LNCaP clone FGC (cell line): ENCODE measurements at regions not wholly inside any gene's neighbourhood (a gene's known extent, or its start where the extent isn't known, plus 50 kb on each side); places are given as distances from the start of the nearest gene placed in this dataset.

Experiments used
- DNase-seq: peaks from one replicate; pipeline ENCODE4 v3.0.0-alpha.2; 2011; ENCODE audit warnings: low read depth
- H3K4me3 ChIP-seq: 2 replicates; pipeline ENCODE4 v1.5.1; 2011; ENCODE audit warnings: mild to moderate bottlenecking, low read depth, low read length, control low read depth
- TF ChIP-seq, protein P1 (sequence below): IDR thresholded peaks from 2 replicates; pipeline ENCODE4 v1.5.1; 2012; ENCODE audit warnings: mild to moderate bottlenecking; ENCODE audit not compliant: control insufficient read depth, insufficient read depth; ENCODE audit errors: extremely low read depth

DNA sequence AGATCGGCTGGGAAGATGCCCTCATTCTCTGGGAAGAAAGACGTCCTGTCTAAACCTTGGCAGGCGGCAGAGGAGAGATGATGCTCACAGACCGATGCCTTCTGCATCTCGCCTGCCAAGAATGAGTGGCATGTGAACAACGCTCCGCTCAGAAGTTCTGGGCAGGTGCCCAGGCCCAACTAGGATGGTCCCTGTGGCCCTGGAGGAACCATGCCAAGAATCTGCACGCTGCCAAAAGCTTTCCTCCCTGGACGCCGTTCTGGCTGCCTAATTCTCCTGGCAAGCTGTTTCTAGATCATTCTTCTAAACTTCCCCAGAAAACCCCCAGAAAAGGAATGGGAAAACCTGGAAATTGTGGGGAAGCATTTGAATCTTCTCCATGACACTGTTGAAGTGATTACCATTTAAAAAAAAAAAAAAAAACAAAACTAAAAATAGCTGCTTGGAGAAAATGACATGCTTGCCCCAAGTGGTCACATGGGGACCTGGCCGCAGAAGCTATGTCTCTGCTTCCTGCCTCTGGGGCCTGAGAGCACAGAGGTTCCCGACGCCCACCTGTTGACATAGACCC is 440.9 kb downstream of the PRDM2 start:
- H3K4me3 ChIP-seq, result no peak overlapping the region
- no peak for DNase-seq
- TF ChIP-seq, protein P1, sequence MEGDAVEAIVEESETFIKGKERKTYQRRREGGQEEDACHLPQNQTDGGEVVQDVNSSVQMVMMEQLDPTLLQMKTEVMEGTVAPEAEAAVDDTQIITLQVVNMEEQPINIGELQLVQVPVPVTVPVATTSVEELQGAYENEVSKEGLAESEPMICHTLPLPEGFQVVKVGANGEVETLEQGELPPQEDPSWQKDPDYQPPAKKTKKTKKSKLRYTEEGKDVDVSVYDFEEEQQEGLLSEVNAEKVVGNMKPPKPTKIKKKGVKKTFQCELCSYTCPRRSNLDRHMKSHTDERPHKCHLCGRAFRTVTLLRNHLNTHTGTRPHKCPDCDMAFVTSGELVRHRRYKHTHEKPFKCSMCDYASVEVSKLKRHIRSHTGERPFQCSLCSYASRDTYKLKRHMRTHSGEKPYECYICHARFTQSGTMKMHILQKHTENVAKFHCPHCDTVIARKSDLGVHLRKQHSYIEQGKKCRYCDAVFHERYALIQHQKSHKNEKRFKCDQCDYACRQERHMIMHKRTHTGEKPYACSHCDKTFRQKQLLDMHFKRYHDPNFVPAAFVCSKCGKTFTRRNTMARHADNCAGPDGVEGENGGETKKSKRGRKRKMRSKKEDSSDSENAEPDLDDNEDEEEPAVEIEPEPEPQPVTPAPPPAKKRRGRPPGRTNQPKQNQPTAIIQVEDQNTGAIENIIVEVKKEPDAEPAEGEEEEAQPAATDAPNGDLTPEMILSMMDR, result no peak

DNA sequence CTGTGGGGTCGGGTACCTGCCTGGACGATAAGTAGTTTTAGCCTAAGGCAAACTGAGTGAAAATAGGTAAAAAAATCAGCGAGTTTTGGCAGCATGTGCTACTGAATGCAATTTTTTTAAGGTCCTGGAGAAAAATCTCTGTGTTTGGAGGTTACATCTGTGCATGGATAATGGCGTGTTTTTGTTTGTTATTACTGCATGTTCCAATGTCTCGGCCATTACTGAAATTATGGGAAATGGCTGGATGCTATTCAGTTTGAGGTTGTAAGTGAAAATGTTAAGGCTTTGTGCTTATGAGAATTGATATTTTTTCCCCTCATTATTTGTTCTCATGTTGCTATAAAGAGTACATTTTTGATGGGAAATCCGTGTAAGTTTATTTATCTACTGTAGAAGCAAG is 441.7 kb downstream of the PRDM2 start:
- TF ChIP-seq, protein P1, result no peak
- H3K4me3 ChIP-seq, result no peak overlapping the region

DNA sequence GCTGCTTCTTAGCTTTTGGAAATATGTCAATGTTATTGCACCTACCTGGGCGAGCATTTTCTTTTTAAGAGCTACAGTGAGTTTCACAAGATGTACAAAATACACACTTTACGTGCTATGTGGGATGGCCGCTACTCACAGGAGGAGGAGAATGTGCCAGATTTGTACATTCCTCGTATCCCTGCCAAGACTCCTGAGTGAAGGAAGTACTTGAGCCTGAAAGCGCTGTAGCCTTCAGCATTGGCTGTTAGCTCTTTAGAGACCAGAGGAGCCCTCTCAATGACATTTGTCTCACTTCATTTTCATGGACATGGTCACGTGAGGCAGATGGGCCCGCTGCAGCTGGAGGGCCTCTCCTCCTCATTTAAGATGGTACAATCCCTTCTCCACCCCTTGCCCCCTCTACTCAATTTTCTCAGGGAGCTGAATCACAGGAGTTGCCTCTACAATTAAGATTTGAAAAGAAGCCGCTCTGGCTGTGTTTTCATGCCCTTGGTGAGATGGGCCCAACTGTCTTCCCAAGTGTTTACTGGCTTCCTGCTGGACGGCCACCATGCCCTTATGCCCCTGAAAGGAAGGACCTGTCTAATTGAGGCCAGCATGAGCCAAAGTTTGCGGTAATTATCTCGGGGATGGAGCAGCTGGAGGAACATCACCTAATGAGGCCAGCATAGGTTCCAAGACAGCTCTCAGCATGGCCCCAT is 442.6 kb downstream of the PRDM2 start:
- H3K4me3 ChIP-seq, result no peak overlapping the region
- DNase-seq, result peak; percentile 65
- TF ChIP-seq, protein P1, result no peak

More for the DNA sequence above, 441.7 kb downstream of the PRDM2 start:
- DNase-seq, result no peak

DNA sequence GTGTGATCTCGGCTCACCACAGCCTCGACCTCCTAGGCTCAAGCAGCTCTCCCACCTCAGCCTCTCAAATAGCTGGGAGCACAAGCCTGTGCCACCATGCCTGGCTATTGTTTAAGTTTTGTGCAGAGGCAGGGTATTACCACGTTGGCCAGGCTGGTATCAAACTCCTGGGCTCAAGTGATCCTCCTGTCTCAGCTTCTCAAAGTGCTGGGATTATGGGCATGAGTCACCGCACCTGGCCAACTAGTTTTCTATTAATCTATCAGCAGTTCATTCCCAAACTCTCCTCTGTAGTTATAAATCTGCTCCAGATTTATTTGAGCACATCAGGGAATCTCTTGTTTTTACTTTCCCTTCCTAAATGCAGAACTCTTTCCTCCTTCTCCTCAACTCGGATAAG is 443.8 kb downstream of the PRDM2 start:
- TF ChIP-seq, protein P1, result no peak
- no peak overlapping the region for H3K4me3 ChIP-seq
- no peak for DNase-seq

DNA sequence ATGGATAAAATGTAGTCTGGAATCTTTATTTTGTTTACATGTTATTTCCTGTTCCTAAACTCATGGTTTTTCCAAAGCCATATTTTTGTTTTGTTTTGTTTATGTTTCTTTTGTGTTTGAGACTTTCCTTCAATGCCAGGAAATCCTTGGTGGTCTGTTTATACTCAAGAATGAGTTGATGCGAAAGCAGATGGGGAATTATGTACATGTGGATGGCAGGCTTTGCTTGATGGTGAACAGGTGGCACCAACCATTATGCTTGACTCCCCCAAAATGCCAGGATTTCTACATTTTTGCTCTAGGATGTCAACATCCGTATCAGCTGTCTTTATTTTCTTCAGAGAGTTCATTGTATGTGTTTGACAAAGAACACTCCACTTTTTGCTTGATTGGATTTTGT is 448.5 kb downstream of the PRDM2 start:
- DNase-seq, result no peak
- H3K4me3 ChIP-seq, result no peak overlapping the region
- TF ChIP-seq, protein P1, result no peak

DNA sequence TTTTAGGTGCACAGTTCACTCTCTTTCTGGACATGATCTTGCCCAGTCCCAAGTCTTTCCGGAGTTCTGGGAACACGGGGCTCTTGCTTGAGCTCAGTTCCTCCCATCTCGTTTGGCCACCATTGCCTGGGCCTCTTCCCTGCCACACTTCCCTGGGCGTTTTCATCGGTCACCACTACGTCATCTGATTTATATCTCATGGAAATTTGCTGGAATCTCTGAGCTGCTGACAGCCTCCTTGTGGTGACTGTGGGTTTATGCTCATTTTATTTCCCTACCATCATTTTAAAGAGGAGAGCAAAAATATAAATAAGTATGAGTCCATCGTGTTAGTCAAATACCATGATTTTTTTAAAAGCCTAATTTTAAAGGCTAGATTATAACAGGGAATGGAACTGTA is 449.1 kb upstream of the KAZN start:
- TF ChIP-seq, protein P1, result peak; percentile 10; the same call in 1 of the 2 replicates
- H3K4me3 ChIP-seq, result no peak overlapping the region
- peak; percentile 15 for DNase-seq

DNA sequence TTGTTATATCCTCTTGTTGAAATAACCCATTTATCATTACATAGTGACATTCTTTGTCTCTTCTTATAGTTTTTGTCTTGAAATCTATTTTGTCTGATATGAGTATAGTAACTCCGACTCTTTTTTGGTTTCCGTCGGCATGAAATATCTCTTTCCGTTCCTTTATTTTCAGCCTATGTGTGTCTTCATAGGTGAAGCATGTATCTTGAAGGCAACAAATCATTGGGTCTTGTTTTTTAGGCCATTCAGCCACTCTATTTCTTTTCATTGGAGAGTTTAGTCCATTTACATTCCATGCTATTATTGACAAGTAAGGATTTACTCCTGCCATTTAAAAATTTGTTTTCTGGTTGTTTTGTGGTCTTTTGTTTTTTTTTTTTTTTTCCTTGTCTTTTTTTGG is 441.9 kb upstream of the KAZN start:
- no peak for DNase-seq
- no peak overlapping the region for H3K4me3 ChIP-seq
- TF ChIP-seq, protein P1, result no peak
